ENCODE measurements at regions not wholly inside any gene's neighbourhood (a gene's known extent, or its start where the extent isn't known, plus 50 kb on each side); places are given as distances from the start of the nearest gene placed in this dataset.

GRCh38 chr6:9467741-9468140, 947.1 kb downstream of the TFAP2A start:
- no peaks in the 10 kb centered on the region for H3K9me3 ChIP-seq (ENCODE audit: low read depth, low read length)
- H3K4me1 ChIP-seq (ENCODE audit: insufficient read depth, low read length): no peaks in the 10 kb centered on the region
- no peaks in the 10 kb centered on the region for H3K27me3 ChIP-seq (ENCODE audit: insufficient read depth, low read length)
- no peak overlapping the region for H3K4me3 ChIP-seq (ENCODE audit: low read length)

GRCh38 chr6:9464583-9464982, 950.3 kb downstream of the TFAP2A start:
- Histone ChIP-seq H3K4me3 (ENCODE audit: low read length) (no peak overlapping the region), H3K4me1 (ENCODE audit: insufficient read depth, low read length) (no peaks in the 10 kb centered on the region), H3K27me3 (ENCODE audit: insufficient read depth, low read length) (no peaks in the 10 kb centered on the region), H3K9me3 (ENCODE audit: low read depth, low read length) (no peaks in the 10 kb centered on the region)

GRCh38 chr6:9463311-9463710, 951.6 kb downstream of the TFAP2A start:
- Histone ChIP-seq H3K9me3 (ENCODE audit: low read depth, low read length) (no peaks in the 10 kb centered on the region), H3K4me3 (ENCODE audit: low read length) (no peak overlapping the region), H3K4me1 (ENCODE audit: insufficient read depth, low read length) (no peaks in the 10 kb centered on the region), H3K27me3 (ENCODE audit: insufficient read depth, low read length) (no peaks in the 10 kb centered on the region)

GRCh38 chr6:9461188-9461587, 953.7 kb downstream of the TFAP2A start:
- no peaks in the 10 kb centered on the region for H3K4me1 ChIP-seq (ENCODE audit: insufficient read depth, low read length)
- no peak overlapping the region for H3K4me3 ChIP-seq (ENCODE audit: low read length)
- H3K27me3 ChIP-seq (ENCODE audit: insufficient read depth, low read length): no peaks in the 10 kb centered on the region
- no peaks in the 10 kb centered on the region for H3K9me3 ChIP-seq (ENCODE audit: low read depth, low read length)

GRCh38 chr6:9458424-9458823, 956.5 kb downstream of the TFAP2A start:
- H3K4me3 ChIP-seq (ENCODE audit: low read length): no peak overlapping the region
- no peaks in the 10 kb centered on the region for H3K4me1 ChIP-seq (ENCODE audit: insufficient read depth, low read length)
- no peaks in the 10 kb centered on the region for H3K27me3 ChIP-seq (ENCODE audit: insufficient read depth, low read length)
- no peaks in the 10 kb centered on the region for H3K9me3 ChIP-seq (ENCODE audit: low read depth, low read length)

GRCh38 chr6:9455864-9456658, 958.8 kb downstream of the TFAP2A start:
- no peak overlapping the region for H3K4me3 ChIP-seq (ENCODE audit: low read length)
- H3K9me3 ChIP-seq (ENCODE audit: low read depth, low read length): no peaks in the 10 kb centered on the region
- H3K4me1 ChIP-seq (ENCODE audit: insufficient read depth, low read length): no peaks in the 10 kb centered on the region
- no peaks in the 10 kb centered on the region for H3K27me3 ChIP-seq (ENCODE audit: insufficient read depth, low read length)

GRCh38 chr6:9439621-9440330, 975.1 kb downstream of the TFAP2A start:
- no peaks in the 10 kb centered on the region for H3K27me3 ChIP-seq (ENCODE audit: insufficient read depth, low read length)
- no peak overlapping the region for H3K4me3 ChIP-seq (ENCODE audit: low read length)
- H3K9me3 ChIP-seq (ENCODE audit: low read depth, low read length): no peaks in the 10 kb centered on the region
- no peaks in the 10 kb centered on the region for H3K4me1 ChIP-seq (ENCODE audit: insufficient read depth, low read length)

GRCh38 chr6:9437836-9438235, 977.0 kb downstream of the TFAP2A start:
- H3K9me3 ChIP-seq (ENCODE audit: low read depth, low read length): no peaks in the 10 kb centered on the region
- no peaks in the 10 kb centered on the region for H3K27me3 ChIP-seq (ENCODE audit: insufficient read depth, low read length)
- no peaks in the 10 kb centered on the region for H3K4me1 ChIP-seq (ENCODE audit: insufficient read depth, low read length)
- no peak overlapping the region for H3K4me3 ChIP-seq (ENCODE audit: low read length)

GRCh38 chr6:9435281-9435680, 979.6 kb downstream of the TFAP2A start:
- Histone ChIP-seq H3K9me3 (ENCODE audit: low read depth, low read length) (no peaks in the 10 kb centered on the region), H3K27me3 (ENCODE audit: insufficient read depth, low read length) (no peaks in the 10 kb centered on the region), H3K4me3 (ENCODE audit: low read length) (no peak overlapping the region), H3K4me1 (ENCODE audit: insufficient read depth, low read length) (no peaks in the 10 kb centered on the region)

GRCh38 chr6:9431945-9432344, 982.9 kb downstream of the TFAP2A start:
- Histone ChIP-seq H3K27me3 (ENCODE audit: insufficient read depth, low read length) (no peaks in the 10 kb centered on the region), H3K4me1 (ENCODE audit: insufficient read depth, low read length) (no peaks in the 10 kb centered on the region), H3K4me3 (ENCODE audit: low read length) (no peak overlapping the region), H3K9me3 (ENCODE audit: low read depth, low read length) (no peaks in the 10 kb centered on the region)

GRCh38 chr6:9428421-9429172, 986.3 kb downstream of the TFAP2A start:
- Histone ChIP-seq H3K4me1 (ENCODE audit: insufficient read depth, low read length) (no peaks in the 10 kb centered on the region), H3K9me3 (ENCODE audit: low read depth, low read length) (no peaks in the 10 kb centered on the region), H3K27me3 (ENCODE audit: insufficient read depth, low read length) (no peaks in the 10 kb centered on the region), H3K4me3 (ENCODE audit: low read length) (no peak overlapping the region)

GRCh38 chr6:9422138-9422537, 986.8 kb upstream of the SLC35B3 start:
- Histone ChIP-seq H3K27me3 (ENCODE audit: insufficient read depth, low read length) (no peaks in the 10 kb centered on the region), H3K9me3 (ENCODE audit: low read depth, low read length) (no peaks in the 10 kb centered on the region), H3K4me1 (ENCODE audit: insufficient read depth, low read length) (no peaks in the 10 kb centered on the region), H3K4me3 (ENCODE audit: low read length) (no peak overlapping the region)

- Histone ChIP-seq H3K4me3 (ENCODE audit: low read length) (no peak overlapping the region), H3K4me1 (ENCODE audit: insufficient read depth, low read length) (no peaks in the 10 kb centered on the region), H3K27me3 (ENCODE audit: insufficient read depth, low read length) (no peaks in the 10 kb centered on the region), H3K9me3 (ENCODE audit: low read depth, low read length) (no peaks in the 10 kb centered on the region)
These were observed 985.1 kb upstream of the SLC35B3 start for GRCh38 chr6:9420316-9421015.

- Histone ChIP-seq H3K4me1 (ENCODE audit: insufficient read depth, low read length) (no peaks in the 10 kb centered on the region), H3K4me3 (ENCODE audit: low read length) (no peak overlapping the region), H3K27me3 (ENCODE audit: insufficient read depth, low read length) (no peaks in the 10 kb centered on the region), H3K9me3 (ENCODE audit: low read depth, low read length) (no peaks in the 10 kb centered on the region)
These were observed 982.1 kb upstream of the SLC35B3 start for GRCh38 chr6:9417400-9417799.
